ENCODE measurements at regions not wholly inside any gene's neighbourhood (a gene's known extent, or its start where the extent isn't known, plus 50 kb on each side); places are given as distances from the start of the nearest gene placed in this dataset.
"Not testable (repeated sequence)": the region's sequence is repeated elsewhere in the genome, so short reads cannot be mapped to it uniquely, and the experiment has no call there.

- no peaks in the 10 kb centered on the region for H3K36me3 ChIP-seq
- no peak overlapping the region for H3K27ac ChIP-seq
- H3K4me1 ChIP-seq: no peaks in the 10 kb centered on the region
- no peaks in the 10 kb centered on the region for H3K27me3 ChIP-seq
- no peak overlapping the region for H3K4me3 ChIP-seq
- no peak for DNase-seq
- no peaks in the 10 kb centered on the region for H3K9me3 ChIP-seq (replicated peaks)
Observed at GRCh38 chr13:81104035-81104715, 763.2 kb upstream of the SPRY2 start.

- H3K9me3 ChIP-seq (replicated peaks); H3K27ac ChIP-seq; H3K4me3 ChIP-seq; H3K4me1 ChIP-seq; DNase-seq; H3K36me3 ChIP-seq; H3K27me3 ChIP-seq: not testable (repeated sequence)
Observed at GRCh38 chr13:81102066-81102465, 761.1 kb upstream of the SPRY2 start.

GRCh38 chr13:81089371-81090157, 748.6 kb upstream of the SPRY2 start:
- peak in 1 of 2 experiments; percentile 2 for DNase-seq
- no peaks in the 10 kb centered on the region for H3K27me3 ChIP-seq
- H3K27ac ChIP-seq: no peak overlapping the region
- H3K9me3 ChIP-seq (replicated peaks): no peaks in the 10 kb centered on the region
- no peaks in the 10 kb centered on the region for H3K4me1 ChIP-seq
- H3K4me3 ChIP-seq: no peak overlapping the region
- no peaks in the 10 kb centered on the region for H3K36me3 ChIP-seq

GRCh38 chr13:81080911-81081454, 740.1 kb upstream of the SPRY2 start:
- no peak overlapping the region for H3K27ac ChIP-seq
- H3K9me3 ChIP-seq (replicated peaks): no peaks in the 10 kb centered on the region; the same call in 1 of the 2 replicates
- no peaks in the 10 kb centered on the region for H3K27me3 ChIP-seq
- no peaks in the 10 kb centered on the region for H3K36me3 ChIP-seq
- no peaks in the 10 kb centered on the region for H3K4me1 ChIP-seq
- no peak overlapping the region for H3K4me3 ChIP-seq
- DNase-seq: no peak

GRCh38 chr13:81078048-81078447, 737.1 kb upstream of the SPRY2 start:
- H3K27me3 ChIP-seq: no peaks in the 10 kb centered on the region
- H3K27ac ChIP-seq: no peak overlapping the region
- no peaks in the 10 kb centered on the region for H3K4me1 ChIP-seq
- no peak overlapping the region for H3K4me3 ChIP-seq
- DNase-seq: no peak
- no peaks in the 10 kb centered on the region for H3K36me3 ChIP-seq
- H3K9me3 ChIP-seq (replicated peaks): peaks cover 3% of the 10 kb centered on the region

- H3K9me3 ChIP-seq (replicated peaks): not testable (repeated sequence)
Observed at GRCh38 chr13:81069822-81070221, 728.9 kb upstream of the SPRY2 start.

GRCh38 chr13:81058916-81059290, 718.0 kb upstream of the SPRY2 start:
- no peaks in the 10 kb centered on the region for H3K4me1 ChIP-seq
- DNase-seq: no peak
- H3K9me3 ChIP-seq (replicated peaks): no peaks in the 10 kb centered on the region
- no peaks in the 10 kb centered on the region for H3K27me3 ChIP-seq
- H3K4me3 ChIP-seq: no peak overlapping the region
- no peaks in the 10 kb centered on the region for H3K36me3 ChIP-seq
- H3K27ac ChIP-seq: no peak overlapping the region

More at GRCh38 chr13:81069822-81070221, 728.9 kb upstream of the SPRY2 start:
- H3K4me1 ChIP-seq, H3K27ac ChIP-seq, H3K27me3 ChIP-seq, H3K36me3 ChIP-seq, DNase-seq, H3K4me3 ChIP-seq: not testable (repeated sequence)

GRCh38 chr13:81058211-81058915, 717.4 kb upstream of the SPRY2 start:
- no peaks in the 10 kb centered on the region for H3K27me3 ChIP-seq
- H3K36me3 ChIP-seq: no peaks in the 10 kb centered on the region
- no peaks in the 10 kb centered on the region for H3K9me3 ChIP-seq (replicated peaks)
- no peak overlapping the region for H3K4me3 ChIP-seq
- DNase-seq: no peak
- H3K4me1 ChIP-seq: no peaks in the 10 kb centered on the region
- no peak overlapping the region for H3K27ac ChIP-seq

- peak; percentile 34 to 68 for DNase-seq
- Histone ChIP-seq H3K9me3 (replicated peaks) (no peaks in the 10 kb centered on the region), H3K4me3 (no peak overlapping the region), H3K27me3 (no peaks in the 10 kb centered on the region), H3K4me1 (no peaks in the 10 kb centered on the region), H3K36me3 (no peaks in the 10 kb centered on the region), H3K27ac (no peak overlapping the region)
Observed at GRCh38 chr13:81051873-81052272, 710.9 kb upstream of the SPRY2 start.

GRCh38 chr13:81048026-81048461, 707.1 kb upstream of the SPRY2 start:
- H3K9me3 ChIP-seq (replicated peaks): no peaks in the 10 kb centered on the region

GRCh38 chr13:81041761-81042160, 700.8 kb upstream of the SPRY2 start:
- Histone ChIP-seq H3K36me3 (no peaks in the 10 kb centered on the region), H3K4me3 (no peak overlapping the region), H3K9me3 (replicated peaks) (no peaks in the 10 kb centered on the region), H3K27me3 (no peaks in the 10 kb centered on the region), H3K4me1 (no peaks in the 10 kb centered on the region), H3K27ac (no peak overlapping the region)
- no peak for DNase-seq

More at GRCh38 chr13:81048026-81048461, 707.1 kb upstream of the SPRY2 start:
- Histone ChIP-seq H3K36me3 (no peaks in the 10 kb centered on the region), H3K27me3 (no peaks in the 10 kb centered on the region), H3K4me1 (no peaks in the 10 kb centered on the region), H3K27ac (peak overlapping the region; percentile 27; the same call in 1 of the 2 replicates), H3K4me3 (peak overlapping the region; percentile 27; the same call in 1 of the 2 replicates)
- peak; percentile 73 to 87 for DNase-seq

GRCh38 chr13:81031996-81032395, 691.1 kb upstream of the SPRY2 start:
- no peaks in the 10 kb centered on the region; the same call in 1 of the 2 replicates for H3K9me3 ChIP-seq (replicated peaks)
- no peaks in the 10 kb centered on the region for H3K27me3 ChIP-seq
- no peak overlapping the region for H3K4me3 ChIP-seq
- no peak for DNase-seq
- H3K27ac ChIP-seq: no peak overlapping the region
- H3K36me3 ChIP-seq: no peaks in the 10 kb centered on the region
- H3K4me1 ChIP-seq: no peaks in the 10 kb centered on the region

- Histone ChIP-seq H3K27ac (no peak overlapping the region), H3K9me3 (replicated peaks) (no peaks in the 10 kb centered on the region; the same call in 1 of the 2 replicates), H3K4me3 (no peak overlapping the region), H3K36me3 (no peaks in the 10 kb centered on the region), H3K4me1 (no peaks in the 10 kb centered on the region), H3K27me3 (no peaks in the 10 kb centered on the region)
- DNase-seq: no peak
Observed at GRCh38 chr13:81025091-81025490, 684.2 kb upstream of the SPRY2 start.

GRCh38 chr13:81021284-81021840, 680.4 kb upstream of the SPRY2 start:
- H3K4me3 ChIP-seq: no peak overlapping the region
- H3K36me3 ChIP-seq: no peaks in the 10 kb centered on the region
- no peak overlapping the region for H3K27ac ChIP-seq
- H3K9me3 ChIP-seq (replicated peaks): no peaks in the 10 kb centered on the region; the same call in 1 of the 2 replicates
- no peak for DNase-seq
- H3K27me3 ChIP-seq: no peaks in the 10 kb centered on the region
- H3K4me1 ChIP-seq: peaks cover 3% of the 10 kb centered on the region; the same call in 1 of the 2 replicates
